Right lobe of liver (tissue), 6 donors: ENCODE measurements at regions not wholly inside any gene's neighbourhood (a gene's known extent, or its start where the extent isn't known, plus 50 kb on each side); places are given as distances from the start of the nearest gene placed in this dataset.

Experiments
- ATAC-seq, 4 donors: fragments of 200-7000 bp; cut with Tn5 transposase; one replicate each; pipeline ENCODE4 v1.9.1; 2020; ENCODE audit warnings: mild to moderate bottlenecking in 4 of 4, moderate library complexity in 4 of 4
- DNase-seq, 3 donors: peaks; one replicate each; pipeline ENCODE4 v3.0.0-alpha.2; 2020
- H3K27ac ChIP-seq, 3 donors: fragments of 200-600 bp; one replicate each; pipeline ENCODE4 v1.8.0; 2022
- H3K27me3 ChIP-seq, 2 donors: fragments of 200-600 bp; one replicate each; pipeline ENCODE4 v1.8.0; 2022
- H3K36me3 ChIP-seq, 4 donors: fragments of 200-600 bp; sonication (generic) in 1 of 4; one replicate each; pipeline versions ENCODE4 v1.5.1 to v1.8.0; 2017 to 2022; ENCODE audit warnings: control low read depth in 1 of 4
- H3K4me1 ChIP-seq, 4 donors: fragments of 200-600 bp; sonication (generic) in 1 of 4; one replicate each; pipeline versions ENCODE4 v1.5.1 to v1.8.0; 2017 to 2022; ENCODE audit warnings: control low read depth in 1 of 4
- H3K4me3 ChIP-seq, 3 donors: fragments of 200-600 bp; one replicate each; pipeline ENCODE4 v1.8.0; 2022
- H3K9me3 ChIP-seq, 4 donors: fragments of 200-600 bp; sonication (generic) in 1 of 4; one replicate each; pipeline versions ENCODE4 v1.5.1 to v1.8.0; 2017 to 2022; ENCODE audit warnings: control low read depth in 1 of 4
- POLR2A ChIP-seq: fragments of 450-650 bp; IDR thresholded peaks from one replicate; pipeline ENCODE4 v1.6.1; 2017; ENCODE audit warnings: antibody characterized with exemption, mild to moderate bottlenecking
- WGBS: methylation state at CpG from one replicate; pipeline ENCODE4 v1.1.6; 2018; ENCODE audit warnings: low coverage, low lambda C conversion rate; ENCODE audit not compliant: insufficient coverage; ENCODE audit errors: missing lambda C conversion rate; 5-methylcytosine and 5-hydroxymethylcytosine counted together
- intact Hi-C, 2 donors: fragments of 100-400 bp; cut with DNase I; formaldehyde crosslinking; loops; one replicate each; pipeline versions ENCODE4 v1.11.2 to v1.14.1; 2022
- TF ChIP-seq, protein P1 (sequence below), 4 donors: fragments of 200-600 bp in 3 of 4; fragments of 450-650 bp in 1 of 4; IDR thresholded peaks; one replicate each; pipeline versions ENCODE4 v1.5.1 to v1.8.0; 2016 to 2022; ENCODE audit warnings: antibody characterized with exemption in 4 of 4, mild to moderate bottlenecking in 2 of 4
- donor health status: DM: no; HTN: yes; CAD: no.
- donor health status: DM: no; HTN: no; CAD: no.
- donor health status: DM: no; HTN: no; CAD: no.
- donor health status: DM: no; HTN: yes; CAD: no.
- donor health status: DM: no; HTN: yes; CAD: no.

DNA sequence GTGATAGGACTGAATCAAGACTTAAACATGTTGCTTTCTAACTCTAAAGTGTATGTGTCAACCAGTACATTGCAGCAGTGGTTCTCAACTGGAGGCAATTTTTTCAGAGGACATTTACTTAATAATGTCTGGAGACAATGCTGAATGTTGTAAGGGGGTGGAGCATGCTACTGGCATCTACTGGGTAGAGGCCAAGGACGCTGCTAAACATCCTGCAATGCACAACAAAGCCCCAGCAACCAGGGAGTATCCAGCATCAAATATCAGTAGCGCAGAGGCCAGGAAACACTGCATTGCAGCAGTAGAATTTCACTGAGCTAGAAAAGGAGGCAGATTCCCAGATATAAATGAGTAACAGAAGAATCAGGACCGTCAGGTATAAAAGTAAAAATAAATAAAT, 79.8 kb upstream of the GRM7 start:
- Histone ChIP-seq H3K27me3 (no peaks in the 10 kb centered on the region), H3K4me3 (no peak overlapping the region), H3K4me1 (no peaks in the 10 kb centered on the region), H3K36me3 (no peaks in the 10 kb centered on the region), H3K27ac (no peak overlapping the region), H3K9me3 (no peaks in the 10 kb centered on the region)
- TF ChIP-seq, protein P1, sequence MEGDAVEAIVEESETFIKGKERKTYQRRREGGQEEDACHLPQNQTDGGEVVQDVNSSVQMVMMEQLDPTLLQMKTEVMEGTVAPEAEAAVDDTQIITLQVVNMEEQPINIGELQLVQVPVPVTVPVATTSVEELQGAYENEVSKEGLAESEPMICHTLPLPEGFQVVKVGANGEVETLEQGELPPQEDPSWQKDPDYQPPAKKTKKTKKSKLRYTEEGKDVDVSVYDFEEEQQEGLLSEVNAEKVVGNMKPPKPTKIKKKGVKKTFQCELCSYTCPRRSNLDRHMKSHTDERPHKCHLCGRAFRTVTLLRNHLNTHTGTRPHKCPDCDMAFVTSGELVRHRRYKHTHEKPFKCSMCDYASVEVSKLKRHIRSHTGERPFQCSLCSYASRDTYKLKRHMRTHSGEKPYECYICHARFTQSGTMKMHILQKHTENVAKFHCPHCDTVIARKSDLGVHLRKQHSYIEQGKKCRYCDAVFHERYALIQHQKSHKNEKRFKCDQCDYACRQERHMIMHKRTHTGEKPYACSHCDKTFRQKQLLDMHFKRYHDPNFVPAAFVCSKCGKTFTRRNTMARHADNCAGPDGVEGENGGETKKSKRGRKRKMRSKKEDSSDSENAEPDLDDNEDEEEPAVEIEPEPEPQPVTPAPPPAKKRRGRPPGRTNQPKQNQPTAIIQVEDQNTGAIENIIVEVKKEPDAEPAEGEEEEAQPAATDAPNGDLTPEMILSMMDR (IDR thresholded peaks at IDR 0.05) = no peak
- intact Hi-C loops = no loop called here
- DNase-seq = no peak
- no peak for ATAC-seq
- WGBS = 61% methylated on average over 3 of the region's 3 CpGs

DNA sequence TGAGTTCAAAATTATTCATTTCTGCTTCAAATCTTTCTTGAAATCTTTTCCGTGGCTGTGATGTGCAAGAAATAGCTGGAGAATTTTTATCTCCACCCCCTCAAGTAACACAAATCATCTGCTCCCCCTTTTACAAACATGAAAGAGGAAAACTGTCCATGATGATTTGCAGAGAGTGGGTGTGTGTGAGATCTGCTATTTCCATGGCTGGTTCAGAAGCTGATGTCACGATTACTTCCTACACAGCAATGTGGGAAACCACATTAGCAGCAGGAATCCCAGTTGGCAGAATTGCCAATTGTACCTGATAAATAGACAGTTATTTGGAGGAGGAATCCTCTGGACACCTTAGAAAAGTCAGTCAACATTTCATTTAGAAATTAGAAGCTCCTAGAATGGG, 75.2 kb upstream of the GRM7 start:
- 19% methylated on average over 2 of the region's 2 CpGs for WGBS
- ATAC-seq = no peak
- H3K9me3 ChIP-seq = no peaks in the 10 kb centered on the region
- DNase-seq = no peak
- intact Hi-C loops = no loop called here
- no peak overlapping the region for H3K27ac ChIP-seq
- H3K4me3 ChIP-seq = no peak overlapping the region
- TF ChIP-seq POLR2A = no peak
- TF ChIP-seq, protein P1 (IDR thresholded peaks at IDR 0.05) = no peak
- H3K27me3 ChIP-seq = no peaks in the 10 kb centered on the region
- no peaks in the 10 kb centered on the region for H3K4me1 ChIP-seq
- H3K36me3 ChIP-seq = no peaks in the 10 kb centered on the region

DNA sequence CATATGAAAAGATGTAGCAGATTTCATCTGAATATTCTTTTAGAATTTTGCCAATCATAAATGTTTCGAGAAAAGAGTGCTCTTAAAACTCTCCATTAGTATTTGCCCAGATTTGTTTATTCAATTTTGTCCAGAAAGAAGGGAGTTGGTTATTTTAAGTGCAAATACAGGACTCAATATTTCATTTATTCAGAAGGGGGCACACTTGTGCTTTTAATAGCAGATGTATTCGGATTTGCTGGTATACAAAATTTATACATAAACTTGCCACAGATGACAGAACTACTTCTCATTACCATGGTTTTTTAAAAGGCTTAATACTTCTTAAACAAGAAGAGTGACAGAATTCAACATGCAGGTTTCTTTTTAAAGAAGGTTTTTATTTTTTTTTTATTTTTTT, 69.8 kb upstream of the GRM7 start:
- H3K36me3 ChIP-seq = no peaks in the 10 kb centered on the region
- H3K27ac ChIP-seq = no peak overlapping the region
- H3K4me1 ChIP-seq = no peaks in the 10 kb centered on the region
- no peaks in the 10 kb centered on the region for H3K9me3 ChIP-seq
- H3K4me3 ChIP-seq = no peak overlapping the region
- WGBS = 22% methylated on average over 2 of the region's 2 CpGs
- no peaks in the 10 kb centered on the region for H3K27me3 ChIP-seq
- DNase-seq (no peak), ATAC-seq (no peak)
- intact Hi-C loops = no loop called here
- TF ChIP-seq, protein P1 (IDR thresholded peaks at IDR 0.05) = peak in 2 of 4 donors; percentile 11 to 12
- TF ChIP-seq POLR2A = no peak

DNA sequence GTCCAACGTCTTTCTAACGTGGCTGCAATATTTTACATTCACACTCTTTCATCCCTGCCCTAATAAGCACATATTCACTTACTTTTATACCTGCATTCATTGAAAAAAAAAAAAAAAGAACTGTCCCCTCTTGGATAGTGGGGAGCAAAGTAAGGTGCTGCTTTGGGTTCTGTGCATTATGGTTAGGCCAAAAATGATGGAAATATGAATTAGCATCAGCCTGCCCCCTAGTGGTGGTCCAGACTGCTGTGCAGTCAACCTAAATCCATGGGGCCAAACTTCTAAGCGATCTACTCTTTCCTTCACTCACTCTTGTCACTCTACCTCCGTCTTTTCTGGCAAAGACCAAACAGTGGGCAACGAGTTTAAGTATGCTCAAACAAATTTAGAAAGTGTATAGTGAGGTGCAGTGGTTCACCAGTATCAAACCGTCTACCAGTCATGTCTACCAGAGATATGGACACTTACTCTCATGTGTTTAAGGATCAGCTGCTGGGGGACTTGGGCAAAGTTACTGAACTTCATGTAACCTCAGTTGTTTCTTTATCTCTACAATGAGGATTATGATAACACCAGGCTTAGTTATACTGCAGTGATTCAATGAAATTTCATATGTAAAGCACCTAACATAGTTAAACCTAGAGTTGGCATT, 61.5 kb upstream of the GRM7 start:
- H3K27me3 ChIP-seq = no peaks in the 10 kb centered on the region
- peak in 2 of 3 donors; percentile 29 to 49 for DNase-seq

More for the DNA sequence above, 61.5 kb upstream of the GRM7 start:
- no peak overlapping the region for H3K27ac ChIP-seq
- TF ChIP-seq POLR2A = no peak
- TF ChIP-seq, protein P1 (IDR thresholded peaks at IDR 0.05) = peak; percentile 60 to 86 (median 84)
- WGBS = 47% methylated on average over 6 of the region's 6 CpGs
- H3K9me3 ChIP-seq = no peaks in the 10 kb centered on the region
- ATAC-seq = peak; percentile 76 to 84 (median 78)
- no peak overlapping the region for H3K4me3 ChIP-seq
- intact Hi-C loops = no loop called here
- H3K36me3 ChIP-seq = no peaks in the 10 kb centered on the region
- H3K4me1 ChIP-seq = no peaks in the 10 kb centered on the region
